ENCODE measurements at regions not wholly inside any gene's neighbourhood (a gene's known extent, or its start where the extent isn't known, plus 50 kb on each side); places are given as distances from the start of the nearest gene placed in this dataset.

- H3K9me3 Mint-ChIP-seq (ENCODE audit: unreplicated experiment): no peaks in the 10 kb centered on the region
- no peak for TF ChIP-seq CTCF (IDR thresholded peaks at IDR 0.05; ENCODE audit: unreplicated experiment)
- no peaks in the 10 kb centered on the region for H3K36me3 Mint-ChIP-seq (ENCODE audit: low read depth, unreplicated experiment)
- DNase-seq (ENCODE audit: low spot score): no peak
- H3K27ac Mint-ChIP-seq (ENCODE audit: unreplicated experiment): no peak overlapping the region
- peaks cover 4% of the 10 kb centered on the region for H3K27me3 Mint-ChIP-seq (ENCODE audit: unreplicated experiment)
- no peak overlapping the region for H3K4me3 Mint-ChIP-seq (ENCODE audit: unreplicated experiment)
- peaks cover 10% of the 10 kb centered on the region for H3K4me1 Mint-ChIP-seq (ENCODE audit: unreplicated experiment)
These were observed 59.1 kb upstream of the GALNT13 start for GRCh38 chr2:153812632-153813031.

GRCh38 chr2:153818242-153818641 is 53.5 kb upstream of the GALNT13 start:
- TF ChIP-seq CTCF (IDR thresholded peaks at IDR 0.05; ENCODE audit: unreplicated experiment): no peak
- Mint-ChIP-seq H3K27ac (ENCODE audit: unreplicated experiment) (no peak overlapping the region), H3K36me3 (ENCODE audit: low read depth, unreplicated experiment) (no peaks in the 10 kb centered on the region), H3K9me3 (ENCODE audit: unreplicated experiment) (no peaks in the 10 kb centered on the region), H3K4me3 (ENCODE audit: unreplicated experiment) (no peak overlapping the region), H3K27me3 (ENCODE audit: unreplicated experiment) (peaks cover 1% of the 10 kb centered on the region), H3K4me1 (ENCODE audit: unreplicated experiment) (peaks cover 3% of the 10 kb centered on the region)
- DNase-seq (ENCODE audit: low spot score): no peak

GRCh38 chr2:153819074-153819473 is 52.6 kb upstream of the GALNT13 start:
- H3K27ac Mint-ChIP-seq (ENCODE audit: unreplicated experiment): no peak overlapping the region
- peaks cover 1% of the 10 kb centered on the region for H3K27me3 Mint-ChIP-seq (ENCODE audit: unreplicated experiment)
- no peaks in the 10 kb centered on the region for H3K36me3 Mint-ChIP-seq (ENCODE audit: low read depth, unreplicated experiment)
- no peak overlapping the region for H3K4me3 Mint-ChIP-seq (ENCODE audit: unreplicated experiment)
- no peaks in the 10 kb centered on the region for H3K9me3 Mint-ChIP-seq (ENCODE audit: unreplicated experiment)
- DNase-seq (ENCODE audit: low spot score): no peak
- peaks cover 3% of the 10 kb centered on the region for H3K4me1 Mint-ChIP-seq (ENCODE audit: unreplicated experiment)
- no peak for TF ChIP-seq CTCF (IDR thresholded peaks at IDR 0.05; ENCODE audit: unreplicated experiment)

GRCh38 chr2:153819501-153819900 is 52.2 kb upstream of the GALNT13 start:
- H3K27me3 Mint-ChIP-seq (ENCODE audit: unreplicated experiment): peaks cover 1% of the 10 kb centered on the region
- DNase-seq (ENCODE audit: low spot score): no peak
- H3K9me3 Mint-ChIP-seq (ENCODE audit: unreplicated experiment): no peaks in the 10 kb centered on the region
- no peak for TF ChIP-seq CTCF (IDR thresholded peaks at IDR 0.05; ENCODE audit: unreplicated experiment)
- no peaks in the 10 kb centered on the region for H3K36me3 Mint-ChIP-seq (ENCODE audit: low read depth, unreplicated experiment)
- H3K4me3 Mint-ChIP-seq (ENCODE audit: unreplicated experiment): no peak overlapping the region
- H3K27ac Mint-ChIP-seq (ENCODE audit: unreplicated experiment): no peak overlapping the region
- H3K4me1 Mint-ChIP-seq (ENCODE audit: unreplicated experiment): peaks cover 3% of the 10 kb centered on the region
